ENCODE measurements at regions not wholly inside any gene's neighbourhood (a gene's known extent, or its start where the extent isn't known, plus 50 kb on each side); places are given as distances from the start of the nearest gene placed in this dataset.

DNA sequence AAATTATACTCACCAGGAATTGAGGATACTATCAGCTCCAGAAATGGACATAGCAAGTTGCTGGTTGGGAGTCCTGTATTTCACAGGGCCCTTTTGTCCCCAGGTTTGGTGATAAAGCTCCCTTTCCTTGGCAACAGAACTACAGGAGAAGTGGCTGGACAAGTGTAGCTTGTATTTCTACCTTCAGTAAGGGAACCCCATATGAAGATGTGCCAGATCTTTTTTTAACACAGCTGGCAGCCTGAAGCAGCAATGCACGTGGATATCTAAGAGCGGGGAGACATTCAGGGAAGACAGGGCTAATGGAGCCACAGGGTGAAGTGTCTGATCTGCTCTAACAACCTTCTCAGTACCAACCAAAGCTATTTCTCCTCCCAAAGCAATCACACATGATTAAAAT is 373.9 kb upstream of the ID4 start:
- intact Hi-C loops (cut with micrococcal nuclease) = no loop called here
- H2AK9ac ChIP-seq (replicated peaks; ENCODE audit: low read depth, low read length, poor library complexity) = no peak overlapping the region
- no peak overlapping the region for H2BK20ac ChIP-seq (ENCODE audit: low read depth, low read length)
- H3K9ac ChIP-seq (ENCODE audit: low read depth, low read length) = no peak overlapping the region
- no CpG with 5 or more reads among the region's 2 CpGs for WGBS, 2 experiments (ENCODE audit: extremely low coverage in 2 of 2, insufficient read length in 1 of 2)
- in situ Hi-C loops (cut with MboI; ENCODE audit: low sequenced_read_pairs) = no loop called here
- no peak overlapping the region for H4K5ac ChIP-seq (ENCODE audit: low read depth, low read length)
- no peak overlapping the region for H3K18ac ChIP-seq (ENCODE audit: low read depth, low read length)
- no peaks in the 10 kb centered on the region for H3K4me1 ChIP-seq (ENCODE audit: control insufficient read depth, insufficient read depth, low read length)
- dilution Hi-C loops (cut with HindIII; ENCODE audit: low sequenced_read_pairs, unreplicated experiment) = no loop called here
- no peak for ATAC-seq (ENCODE audit: low read depth)
- no peak overlapping the region for H3K27ac ChIP-seq (ENCODE audit: insufficient read depth, low read length)
- H3K4me2 ChIP-seq (ENCODE audit: low read depth, low read length) = no peak overlapping the region
- no peak overlapping the region for H3K4ac ChIP-seq (ENCODE audit: low read depth, low read length)
- no peak overlapping the region for H3K23ac ChIP-seq (ENCODE audit: low read depth, low read length)
- H3K4me3 ChIP-seq (ENCODE audit: insufficient read depth, low read depth, low read length) = no peak overlapping the region
- ChIA-PET POLR2A (ENCODE audit: unreplicated experiment) (no interaction called here), CTCF (no interaction called here)
- no peak overlapping the region for H2AFZ ChIP-seq (replicated peaks; ENCODE audit: low read length, poor library complexity)
- H3K36me3 ChIP-seq (ENCODE audit: control insufficient read depth, insufficient read depth, low read length) = no peaks in the 10 kb centered on the region
- BruUV-seq (replicated peaks) = no TSS peak
- H3K9me3 ChIP-seq (ENCODE audit: control insufficient read depth, insufficient read depth, low read length) = peaks cover 2% of the 10 kb centered on the region; the same call in 1 of the 2 replicates
- H4K20me1 ChIP-seq (ENCODE audit: insufficient read depth, low read length) = no peaks in the 10 kb centered on the region
- H2BK15ac ChIP-seq (ENCODE audit: low read depth, low read length) = no peak overlapping the region
- no peak overlapping the region for H4K8ac ChIP-seq (ENCODE audit: low read depth in 2 of 2, low read length in 2 of 2)
- H3K14ac ChIP-seq (replicated peaks; ENCODE audit: low read depth, low read length) = no peak overlapping the region
- H3K79me1 ChIP-seq (ENCODE audit: low read depth in 1 of 2, low read length in 2 of 2) = no peaks in the 10 kb centered on the region
- H3K27me3 ChIP-seq (ENCODE audit: control insufficient read depth, insufficient read depth, low read length) = no peaks in the 10 kb centered on the region
- no peak overlapping the region for H2BK120ac ChIP-seq (ENCODE audit: low read depth, low read length)
- no peak for TF ChIP-seq NFE2L2 (IDR thresholded peaks at IDR 0.05; ENCODE audit: low read depth, low read length)
- TF ChIP-seq MAZ (IDR thresholded peaks at IDR 0.05; ENCODE audit: borderline replicate concordance, low read depth, low read length) = no peak
- TF ChIP-seq MXI1 (IDR thresholded peaks at IDR 0.05; ENCODE audit: borderline replicate concordance, low read depth, low read length) = no peak
- no peak for TF ChIP-seq RCOR1 (IDR thresholded peaks at IDR 0.05; ENCODE audit: insufficient replicate concordance, low read length)
- no peak for TF ChIP-seq SMC3 (IDR thresholded peaks at IDR 0.05; ENCODE audit: low read depth, low read length)
- TF ChIP-seq, protein P1, sequence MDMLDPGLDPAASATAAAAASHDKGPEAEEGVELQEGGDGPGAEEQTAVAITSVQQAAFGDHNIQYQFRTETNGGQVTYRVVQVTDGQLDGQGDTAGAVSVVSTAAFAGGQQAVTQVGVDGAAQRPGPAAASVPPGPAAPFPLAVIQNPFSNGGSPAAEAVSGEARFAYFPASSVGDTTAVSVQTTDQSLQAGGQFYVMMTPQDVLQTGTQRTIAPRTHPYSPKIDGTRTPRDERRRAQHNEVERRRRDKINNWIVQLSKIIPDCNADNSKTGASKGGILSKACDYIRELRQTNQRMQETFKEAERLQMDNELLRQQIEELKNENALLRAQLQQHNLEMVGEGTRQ (IDR thresholded peaks at IDR 0.05; ENCODE audit: low read depth, low read length) = no peak
- TF ChIP-seq FOS (IDR thresholded peaks at IDR 0.05; ENCODE audit: low read depth, low read length) = no peak
- no peak for TF ChIP-seq BHLHE40 (IDR thresholded peaks at IDR 0.05; ENCODE audit: low read depth, low read length)
- TF ChIP-seq CHD1 (IDR thresholded peaks at IDR 0.05; ENCODE audit: low read depth, low read length) = no peak
- no peak for TF ChIP-seq RAD21 (IDR thresholded peaks at IDR 0.05; ENCODE audit: low read length)
- TF ChIP-seq RFX5 (IDR thresholded peaks at IDR 0.05; ENCODE audit: low read depth, low read length) = no peak
- TF ChIP-seq, protein P2, sequence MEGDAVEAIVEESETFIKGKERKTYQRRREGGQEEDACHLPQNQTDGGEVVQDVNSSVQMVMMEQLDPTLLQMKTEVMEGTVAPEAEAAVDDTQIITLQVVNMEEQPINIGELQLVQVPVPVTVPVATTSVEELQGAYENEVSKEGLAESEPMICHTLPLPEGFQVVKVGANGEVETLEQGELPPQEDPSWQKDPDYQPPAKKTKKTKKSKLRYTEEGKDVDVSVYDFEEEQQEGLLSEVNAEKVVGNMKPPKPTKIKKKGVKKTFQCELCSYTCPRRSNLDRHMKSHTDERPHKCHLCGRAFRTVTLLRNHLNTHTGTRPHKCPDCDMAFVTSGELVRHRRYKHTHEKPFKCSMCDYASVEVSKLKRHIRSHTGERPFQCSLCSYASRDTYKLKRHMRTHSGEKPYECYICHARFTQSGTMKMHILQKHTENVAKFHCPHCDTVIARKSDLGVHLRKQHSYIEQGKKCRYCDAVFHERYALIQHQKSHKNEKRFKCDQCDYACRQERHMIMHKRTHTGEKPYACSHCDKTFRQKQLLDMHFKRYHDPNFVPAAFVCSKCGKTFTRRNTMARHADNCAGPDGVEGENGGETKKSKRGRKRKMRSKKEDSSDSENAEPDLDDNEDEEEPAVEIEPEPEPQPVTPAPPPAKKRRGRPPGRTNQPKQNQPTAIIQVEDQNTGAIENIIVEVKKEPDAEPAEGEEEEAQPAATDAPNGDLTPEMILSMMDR (conservative IDR thresholded peaks at IDR 0.05; ENCODE audit: low read depth, low read length) = no peak
- TF ChIP-seq MAFK (IDR thresholded peaks at IDR 0.05; ENCODE audit: low read depth, low read length) = no peak
- no peak for TF ChIP-seq CEBPB (IDR thresholded peaks at IDR 0.05; ENCODE audit: low read depth, low read length)
- TF ChIP-seq, protein P3, sequence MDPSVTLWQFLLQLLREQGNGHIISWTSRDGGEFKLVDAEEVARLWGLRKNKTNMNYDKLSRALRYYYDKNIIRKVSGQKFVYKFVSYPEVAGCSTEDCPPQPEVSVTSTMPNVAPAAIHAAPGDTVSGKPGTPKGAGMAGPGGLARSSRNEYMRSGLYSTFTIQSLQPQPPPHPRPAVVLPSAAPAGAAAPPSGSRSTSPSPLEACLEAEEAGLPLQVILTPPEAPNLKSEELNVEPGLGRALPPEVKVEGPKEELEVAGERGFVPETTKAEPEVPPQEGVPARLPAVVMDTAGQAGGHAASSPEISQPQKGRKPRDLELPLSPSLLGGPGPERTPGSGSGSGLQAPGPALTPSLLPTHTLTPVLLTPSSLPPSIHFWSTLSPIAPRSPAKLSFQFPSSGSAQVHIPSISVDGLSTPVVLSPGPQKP (IDR thresholded peaks at IDR 0.05; ENCODE audit: borderline replicate concordance, low read depth, low read length) = no peak
- TF ChIP-seq POLR2A (IDR thresholded peaks at IDR 0.05; ENCODE audit: low read depth, low read length) = no peak
- DNase-seq = no peak
- H2BK5ac ChIP-seq (ENCODE audit: low read depth, low read length, poor library complexity, severe bottlenecking) = no peak overlapping the region
- H3K9me1 ChIP-seq (ENCODE audit: insufficient read depth, low read length) = no peaks in the 10 kb centered on the region
- no peak overlapping the region for H4K91ac ChIP-seq (ENCODE audit: insufficient read depth, low read depth, low read length)
- no peak overlapping the region for H3K56ac ChIP-seq (ENCODE audit: extremely low read depth, insufficient read depth, low read length)
- no peak overlapping the region for H2AK5ac ChIP-seq (ENCODE audit: low read depth, low read length)

All from IMR-90 (cell line).